ENCODE measurements at regions not wholly inside any gene's neighbourhood (a gene's known extent, or its start where the extent isn't known, plus 50 kb on each side); places are given as distances from the start of the nearest gene placed in this dataset.

DNA sequence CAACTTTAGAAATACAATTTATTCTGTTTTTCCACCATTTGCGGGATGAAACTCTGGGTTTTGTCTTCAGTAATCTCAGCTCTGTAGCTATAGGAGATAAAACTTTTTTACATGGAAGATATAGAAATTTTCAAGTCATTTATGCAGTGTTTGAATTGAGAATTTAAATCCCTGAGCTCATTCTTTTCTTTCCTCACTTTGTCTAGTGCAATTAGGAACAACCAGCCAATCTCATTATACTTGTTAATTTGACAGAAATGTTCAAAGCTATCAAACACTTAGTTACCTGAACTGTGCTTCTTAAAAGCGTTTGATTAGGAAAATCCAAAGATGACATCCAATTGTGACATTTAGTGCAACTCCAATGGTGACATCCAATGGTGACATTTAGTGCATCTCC lies 1014.3 kb downstream of the SLITRK5 start (continued):
- TF ChIP-seq EZH2 (IDR thresholded peaks at IDR 0.05): no peak
- TF ChIP-seq ELF1 (IDR thresholded peaks at IDR 0.05; ENCODE audit: borderline replicate concordance, low read depth): no peak
- no peak for TF ChIP-seq CBX3 (IDR thresholded peaks at IDR 0.05; ENCODE audit: low read depth)
- TF ChIP-seq, protein P1, sequence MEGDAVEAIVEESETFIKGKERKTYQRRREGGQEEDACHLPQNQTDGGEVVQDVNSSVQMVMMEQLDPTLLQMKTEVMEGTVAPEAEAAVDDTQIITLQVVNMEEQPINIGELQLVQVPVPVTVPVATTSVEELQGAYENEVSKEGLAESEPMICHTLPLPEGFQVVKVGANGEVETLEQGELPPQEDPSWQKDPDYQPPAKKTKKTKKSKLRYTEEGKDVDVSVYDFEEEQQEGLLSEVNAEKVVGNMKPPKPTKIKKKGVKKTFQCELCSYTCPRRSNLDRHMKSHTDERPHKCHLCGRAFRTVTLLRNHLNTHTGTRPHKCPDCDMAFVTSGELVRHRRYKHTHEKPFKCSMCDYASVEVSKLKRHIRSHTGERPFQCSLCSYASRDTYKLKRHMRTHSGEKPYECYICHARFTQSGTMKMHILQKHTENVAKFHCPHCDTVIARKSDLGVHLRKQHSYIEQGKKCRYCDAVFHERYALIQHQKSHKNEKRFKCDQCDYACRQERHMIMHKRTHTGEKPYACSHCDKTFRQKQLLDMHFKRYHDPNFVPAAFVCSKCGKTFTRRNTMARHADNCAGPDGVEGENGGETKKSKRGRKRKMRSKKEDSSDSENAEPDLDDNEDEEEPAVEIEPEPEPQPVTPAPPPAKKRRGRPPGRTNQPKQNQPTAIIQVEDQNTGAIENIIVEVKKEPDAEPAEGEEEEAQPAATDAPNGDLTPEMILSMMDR (IDR thresholded peaks at IDR 0.05 in 2 of 3, conservative IDR thresholded peaks at IDR 0.05 in 1 of 3; ENCODE audit: borderline replicate concordance in 1 of 3, insufficient read depth in 1 of 3, low read depth in 2 of 3, low read length in 2 of 3): no peak
- TF ChIP-seq TCF7L2 (IDR thresholded peaks at IDR 0.05; ENCODE audit: borderline replicate concordance, extremely low read depth, insufficient read depth, insufficient read length): no peak
- TF ChIP-seq, protein P2, sequence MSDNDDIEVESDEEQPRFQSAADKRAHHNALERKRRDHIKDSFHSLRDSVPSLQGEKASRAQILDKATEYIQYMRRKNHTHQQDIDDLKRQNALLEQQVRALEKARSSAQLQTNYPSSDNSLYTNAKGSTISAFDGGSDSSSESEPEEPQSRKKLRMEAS (IDR thresholded peaks at IDR 0.05): no peak
- TF ChIP-seq ZFX (IDR thresholded peaks at IDR 0.05): no peak
- no peak for TF ChIP-seq SIN3A (IDR thresholded peaks at IDR 0.05; ENCODE audit: low read depth)
- no peak for TF ChIP-seq ZNF274 (IDR thresholded peaks at IDR 0.05; ENCODE audit: low read depth, low read length)
- TF ChIP-seq CEBPB (IDR thresholded peaks at IDR 0.05; ENCODE audit: low read depth): no peak

DNA sequence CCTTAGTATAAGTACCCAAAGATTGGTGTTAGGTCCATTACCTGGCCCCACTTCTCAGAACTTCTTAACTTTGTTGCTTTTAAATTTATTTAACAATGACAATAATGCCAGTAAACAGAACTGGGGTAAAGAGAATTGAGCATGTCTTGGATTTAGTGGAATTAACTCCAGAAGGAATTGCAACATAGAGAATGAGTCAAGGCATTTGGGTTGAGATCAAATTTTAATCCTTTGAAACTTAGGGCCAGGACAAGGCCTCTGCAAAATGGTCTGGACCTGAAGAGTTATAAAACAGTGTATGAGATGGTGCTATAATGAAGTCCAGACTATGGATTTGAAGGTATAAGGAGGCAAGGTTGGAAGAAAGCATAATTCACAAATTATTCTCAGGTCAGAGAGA lies 1030.4 kb downstream of the SLITRK5 start:
- no peaks in the 10 kb centered on the region for H3K4me1 ChIP-seq (ENCODE audit: control insufficient read depth in 1 of 2, insufficient read depth in 2 of 2, low read length in 2 of 2)

More for the DNA sequence above, 1030.4 kb downstream of the SLITRK5 start:
- Histone ChIP-seq H3K4me2 (ENCODE audit: low read length) (no peak overlapping the region), H4K20me1 (ENCODE audit: insufficient read depth) (no peaks in the 10 kb centered on the region), H3K9me3 (ENCODE audit: control insufficient read depth in 1 of 2, insufficient read depth in 1 of 2, low read depth in 1 of 2, low read length in 2 of 2) (no peaks in the 10 kb centered on the region), H3K9ac (ENCODE audit: low read length) (no peak overlapping the region), H2AFZ (ENCODE audit: low read depth, low read length, poor library complexity, severe bottlenecking) (no peak overlapping the region), H3K9me2 (ENCODE audit: insufficient read depth) (no peaks in the 10 kb centered on the region), H3K27me3 (ENCODE audit: insufficient read depth, low read length) (no peaks in the 10 kb centered on the region), H3K79me2 (ENCODE audit: insufficient read depth, low read length) (no peaks in the 10 kb centered on the region), H3K36me3 (ENCODE audit: control insufficient read depth in 1 of 2, insufficient read depth in 2 of 2, low read length in 2 of 2) (no peaks in the 10 kb centered on the region), H3K27ac (ENCODE audit: low read depth, low read length) (no peak overlapping the region), H3K4me3 (replicated peaks in 1 of 2; ENCODE audit: low read depth in 1 of 2, low read length in 2 of 2) (no peak overlapping the region)
- ChIA-PET POLR2A (no interaction called here), RAD21 (ENCODE audit: low non-redundant PET in 1 of 2, low total read pairs in 2 of 2, uncharacterized antibody in 2 of 2, unreplicated experiment in 2 of 2) (no interaction called here), CTCF (no interaction called here)
- DNase-seq (ENCODE audit: low read depth, low spot score) (no peak), ATAC-seq (no peak)
- intact Hi-C loops (cut with micrococcal nuclease): no loop called here
- TF ChIP-seq JUND (IDR thresholded peaks at IDR 0.05) (no peak), ZFX (IDR thresholded peaks at IDR 0.05) (no peak), RAD21 (IDR thresholded peaks at IDR 0.05; ENCODE audit: low read depth) (no peak), POLR2A (IDR thresholded peaks at IDR 0.05; ENCODE audit: borderline replicate concordance, extremely low read depth, insufficient read depth, insufficient read length) (no peak), YY1 (IDR thresholded peaks at IDR 0.05; ENCODE audit: extremely low read depth, insufficient replicate concordance, low read depth, low read length) (no peak), EZH2phosphoT487 (IDR thresholded peaks at IDR 0.05; ENCODE audit: borderline replicate concordance) (no peak), EZH2 (IDR thresholded peaks at IDR 0.05) (no peak), POLR2AphosphoS5 (IDR thresholded peaks at IDR 0.05; ENCODE audit: low read depth, low read length) (no peak)
- TF ChIP-seq, protein P3, sequence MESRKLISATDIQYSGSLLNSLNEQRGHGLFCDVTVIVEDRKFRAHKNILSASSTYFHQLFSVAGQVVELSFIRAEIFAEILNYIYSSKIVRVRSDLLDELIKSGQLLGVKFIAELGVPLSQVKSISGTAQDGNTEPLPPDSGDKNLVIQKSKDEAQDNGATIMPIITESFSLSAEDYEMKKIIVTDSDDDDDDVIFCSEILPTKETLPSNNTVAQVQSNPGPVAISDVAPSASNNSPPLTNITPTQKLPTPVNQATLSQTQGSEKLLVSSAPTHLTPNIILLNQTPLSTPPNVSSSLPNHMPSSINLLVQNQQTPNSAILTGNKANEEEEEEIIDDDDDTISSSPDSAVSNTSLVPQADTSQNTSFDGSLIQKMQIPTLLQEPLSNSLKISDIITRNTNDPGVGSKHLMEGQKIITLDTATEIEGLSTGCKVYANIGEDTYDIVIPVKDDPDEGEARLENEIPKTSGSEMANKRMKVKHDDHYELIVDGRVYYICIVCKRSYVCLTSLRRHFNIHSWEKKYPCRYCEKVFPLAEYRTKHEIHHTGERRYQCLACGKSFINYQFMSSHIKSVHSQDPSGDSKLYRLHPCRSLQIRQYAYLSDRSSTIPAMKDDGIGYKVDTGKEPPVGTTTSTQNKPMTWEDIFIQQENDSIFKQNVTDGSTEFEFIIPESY (IDR thresholded peaks at IDR 0.05; ENCODE audit: extremely low read depth, insufficient replicate concordance, low read length): no peak
- TF ChIP-seq, protein P4, sequence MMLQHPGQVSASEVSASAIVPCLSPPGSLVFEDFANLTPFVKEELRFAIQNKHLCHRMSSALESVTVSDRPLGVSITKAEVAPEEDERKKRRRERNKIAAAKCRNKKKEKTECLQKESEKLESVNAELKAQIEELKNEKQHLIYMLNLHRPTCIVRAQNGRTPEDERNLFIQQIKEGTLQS (IDR thresholded peaks at IDR 0.05): no peak
- TF ChIP-seq, protein P1 (IDR thresholded peaks at IDR 0.05 in 2 of 3, conservative IDR thresholded peaks at IDR 0.05 in 1 of 3; ENCODE audit: borderline replicate concordance in 1 of 3, insufficient read depth in 1 of 3, low read depth in 2 of 3, low read length in 2 of 3): no peak
- BruUV-seq (replicated peaks): no TSS peak

All from HCT116 (cell line).